Muscle of leg (tissue), 3 donors: ENCODE measurements at regions not wholly inside any gene's neighbourhood (a gene's known extent, or its start where the extent isn't known, plus 50 kb on each side); places are given as distances from the start of the nearest gene placed in this dataset.

Source experiments
- DNase-seq: peaks from one replicate; pipeline ENCODE4 v3.0.0; 2013
- H3K27ac ChIP-seq: one replicate; pipeline ENCODE4 v1.5.1; 2013; ENCODE audit warnings: mild to moderate bottlenecking, low read length, control low read depth
- H3K27me3 ChIP-seq: one replicate; pipeline ENCODE4 v1.6.1; 2013; ENCODE audit warnings: low read length; ENCODE audit not compliant: control insufficient read depth, insufficient read depth
- H3K36me3 ChIP-seq: one replicate; pipeline ENCODE4 v1.6.1; 2013; ENCODE audit warnings: low read length; ENCODE audit not compliant: control insufficient read depth, insufficient read depth
- H3K4me1 ChIP-seq: one replicate; pipeline ENCODE4 v1.6.1; 2013; ENCODE audit warnings: low read length; ENCODE audit not compliant: control insufficient read depth, insufficient read depth
- H3K4me3 ChIP-seq: one replicate; pipeline ENCODE4 v1.5.1; 2013; ENCODE audit warnings: low read length, control low read depth
- H3K9me3 ChIP-seq: replicated peaks from 2 replicates; pipeline ENCODE4 v1.6.1; 2013; ENCODE audit warnings: low read depth, low read length; ENCODE audit not compliant: control insufficient read depth
- whole genome bisulfite sequencing: methylation state at CpG from one replicate; pipeline ENCODE4 v1.1.5; 2013; ENCODE audit warnings: missing lambda C conversion rate; ENCODE audit not compliant: insufficient coverage; 5-methylcytosine and 5-hydroxymethylcytosine counted together

DNA sequence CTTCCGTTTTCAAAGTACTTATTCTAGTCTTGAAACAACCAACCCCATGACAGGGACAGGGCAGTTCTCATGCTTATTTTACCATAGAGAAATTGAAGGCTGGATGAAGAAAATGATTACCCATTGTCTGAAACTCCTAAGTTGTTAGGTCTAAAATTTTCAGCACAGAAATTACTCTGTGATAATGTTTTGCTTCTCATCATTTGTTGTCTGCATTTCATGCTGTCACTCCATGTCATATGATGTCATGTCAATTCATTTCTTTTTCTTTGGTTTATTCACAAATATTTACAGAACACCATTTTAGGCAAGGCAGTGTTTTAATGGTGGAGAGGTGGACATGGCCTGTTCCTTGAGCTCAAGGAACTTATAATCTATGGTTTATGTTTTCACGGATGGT is 98.2 kb upstream of the RASGRP1 start:
- no peak for DNase-seq
- no CpG with 5 or more reads among the region's 2 CpGs for WGBS
- H3K4me3 ChIP-seq: no peak overlapping the region

DNA sequence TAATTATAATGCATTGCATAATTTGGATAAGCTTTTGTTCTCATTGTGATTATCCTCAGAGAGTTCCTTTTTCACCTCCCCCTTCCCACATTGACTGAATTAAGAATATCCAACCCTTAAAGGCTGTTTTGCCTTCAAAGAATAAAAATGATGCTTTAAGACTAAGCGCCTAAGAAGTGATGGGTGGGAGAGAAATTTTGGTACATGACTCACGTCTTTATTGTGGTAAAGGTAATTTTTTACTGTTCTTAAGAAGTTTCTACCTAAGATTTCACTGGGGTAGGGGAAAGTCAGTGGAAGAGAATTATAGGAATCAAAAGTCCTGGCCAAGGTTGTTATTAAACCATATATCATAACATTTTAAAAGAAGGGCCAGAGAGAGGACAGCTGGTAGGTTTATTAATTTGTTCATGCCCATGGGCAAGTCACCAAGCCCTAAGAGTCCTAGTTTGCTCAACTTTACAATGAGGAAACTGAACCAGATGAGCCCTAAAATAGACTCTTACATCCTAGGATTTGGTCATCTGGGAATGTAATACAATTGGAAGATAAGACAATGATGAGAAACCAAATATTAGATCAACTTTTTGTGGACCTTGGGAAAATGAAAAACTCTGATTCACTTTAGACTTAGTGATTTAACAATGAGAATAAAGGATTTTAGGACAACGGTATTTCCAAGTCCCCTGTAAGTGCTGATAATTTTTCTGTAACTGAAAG is 101.1 kb upstream of the RASGRP1 start:
- Histone ChIP-seq H3K4me1 (no peaks in the 10 kb centered on the region), H3K27me3 (no peaks in the 10 kb centered on the region), H3K4me3 (no peak overlapping the region), H3K9me3 (no peaks in the 10 kb centered on the region), H3K27ac (no peak overlapping the region), H3K36me3 (no peaks in the 10 kb centered on the region)
- no peak for DNase-seq
- no CpG with 5 or more reads among the region's 3 CpGs for WGBS

More for the DNA sequence above, 98.2 kb upstream of the RASGRP1 start:
- H3K27me3 ChIP-seq: peaks cover 2% of the 10 kb centered on the region
- no peaks in the 10 kb centered on the region for H3K9me3 ChIP-seq
- no peaks in the 10 kb centered on the region for H3K4me1 ChIP-seq
- H3K36me3 ChIP-seq: no peaks in the 10 kb centered on the region
- H3K27ac ChIP-seq: no peak overlapping the region

DNA sequence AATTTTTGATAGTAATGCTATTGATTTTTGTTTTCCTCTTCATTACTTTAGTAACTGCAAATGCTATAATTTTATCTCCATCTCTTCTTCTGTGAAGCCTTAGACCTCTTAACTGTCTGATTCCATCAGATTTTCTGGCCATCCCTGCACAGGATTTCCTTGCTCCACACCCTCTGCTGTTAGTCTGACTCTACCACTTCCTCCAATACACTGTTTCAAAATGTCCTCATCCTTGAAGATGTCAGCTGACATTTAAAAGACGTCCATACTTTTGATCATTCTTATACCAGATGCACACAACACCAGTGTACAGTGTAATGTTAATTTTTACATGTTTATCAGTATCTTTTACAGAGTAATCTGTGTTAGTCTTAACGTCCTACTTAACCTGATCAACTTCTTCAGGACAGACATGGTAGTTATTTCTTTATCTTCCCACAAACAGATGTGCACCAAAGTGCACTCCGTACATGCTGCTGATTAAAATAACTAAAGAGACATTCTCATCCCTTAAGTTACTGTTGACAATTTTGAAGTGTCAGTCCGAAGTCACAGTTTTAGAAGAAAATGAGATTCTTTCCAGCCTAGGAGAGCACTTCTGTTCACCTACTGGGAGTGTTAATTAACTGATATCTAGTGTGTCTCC is 102.4 kb upstream of the RASGRP1 start:
- Histone ChIP-seq H3K4me3 (no peak overlapping the region), H3K27ac (no peak overlapping the region), H3K36me3 (no peaks in the 10 kb centered on the region), H3K4me1 (no peaks in the 10 kb centered on the region), H3K9me3 (no peaks in the 10 kb centered on the region), H3K27me3 (no peaks in the 10 kb centered on the region)
- no peak for DNase-seq
- WGBS: no CpG with 5 or more reads among the region's 4 CpGs

DNA sequence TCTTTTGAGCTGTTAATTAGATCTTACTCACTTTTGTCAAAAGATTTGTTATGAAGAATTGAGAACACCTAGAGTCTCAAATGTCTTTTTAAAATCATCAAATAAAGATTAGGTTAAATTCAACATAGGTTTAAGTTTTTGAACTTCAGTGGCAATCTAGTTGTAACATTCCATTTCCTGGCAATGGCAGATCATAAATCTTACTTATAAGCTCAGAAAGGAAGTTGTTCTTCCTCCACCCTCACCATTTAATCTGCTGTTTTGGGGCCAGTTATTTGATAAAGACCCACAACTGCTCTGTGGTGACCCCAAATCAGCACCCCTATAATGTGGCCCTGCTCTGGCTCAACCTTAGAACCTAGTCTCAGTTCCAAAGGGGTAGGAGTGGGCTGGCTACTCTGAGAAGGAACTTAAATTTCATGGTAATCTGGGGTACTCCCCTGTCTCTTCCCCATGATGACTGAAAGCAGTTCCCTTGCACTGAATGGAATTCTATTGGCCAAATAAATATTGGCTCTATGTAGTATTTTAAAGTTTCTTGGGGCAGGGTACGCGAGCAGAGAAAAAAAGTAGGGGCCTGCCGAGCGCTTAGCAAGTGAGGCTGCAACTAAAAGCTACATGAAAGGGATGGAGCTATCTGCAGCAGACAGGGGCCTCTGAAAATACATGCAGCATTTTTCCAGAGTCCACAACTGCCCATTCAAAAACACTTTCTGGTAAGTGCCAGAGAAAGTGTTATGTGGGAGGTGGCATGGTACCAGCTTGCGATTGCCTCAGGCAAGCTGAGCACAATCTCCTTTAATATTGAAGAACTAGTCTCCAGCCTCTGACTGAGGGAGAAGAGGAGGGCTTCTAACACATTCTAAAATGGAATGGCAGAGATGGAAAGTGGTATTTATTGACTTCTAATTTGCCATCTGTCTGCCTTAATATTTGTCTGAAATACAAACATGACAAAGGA is 103.6 kb upstream of the RASGRP1 start:
- no peaks in the 10 kb centered on the region for H3K9me3 ChIP-seq
- no peak for DNase-seq
- no peaks in the 10 kb centered on the region for H3K27me3 ChIP-seq
- 90% methylated on average over 2 of the region's 5 CpGs for WGBS
- H3K36me3 ChIP-seq: no peaks in the 10 kb centered on the region
- H3K27ac ChIP-seq: no peak overlapping the region
- no peak overlapping the region for H3K4me3 ChIP-seq
- H3K4me1 ChIP-seq: no peaks in the 10 kb centered on the region

DNA sequence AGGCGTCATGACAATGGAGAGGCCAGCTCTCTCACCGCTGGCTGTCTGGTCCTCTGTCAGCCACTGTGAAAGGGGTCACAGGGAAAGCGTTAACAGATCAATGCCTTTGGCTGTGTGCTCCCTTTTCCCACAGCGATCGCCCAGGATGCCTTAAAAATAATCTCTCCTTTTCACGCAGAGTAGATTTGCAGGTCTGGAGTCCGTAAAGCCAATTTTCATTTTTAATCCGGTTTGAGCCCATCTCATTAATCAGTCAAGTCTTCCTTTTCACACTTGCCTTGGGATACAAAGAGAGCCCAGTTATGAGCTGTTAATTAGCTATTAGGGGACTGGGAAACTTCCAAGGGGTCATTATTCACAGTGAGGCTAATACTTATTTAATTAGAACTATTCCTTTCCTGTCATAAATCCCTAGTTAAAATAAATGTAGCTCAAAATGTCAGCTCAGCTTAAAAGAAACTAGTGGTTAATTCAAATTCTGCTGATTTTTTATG is 104.3 kb upstream of the RASGRP1 start:
- DNase-seq: no peak
- Histone ChIP-seq H3K4me3 (no peak overlapping the region), H3K36me3 (no peaks in the 10 kb centered on the region), H3K27ac (no peak overlapping the region), H3K9me3 (no peaks in the 10 kb centered on the region), H3K4me1 (no peaks in the 10 kb centered on the region), H3K27me3 (no peaks in the 10 kb centered on the region)
- 40% methylated on average over 5 of the region's 8 CpGs for WGBS

DNA sequence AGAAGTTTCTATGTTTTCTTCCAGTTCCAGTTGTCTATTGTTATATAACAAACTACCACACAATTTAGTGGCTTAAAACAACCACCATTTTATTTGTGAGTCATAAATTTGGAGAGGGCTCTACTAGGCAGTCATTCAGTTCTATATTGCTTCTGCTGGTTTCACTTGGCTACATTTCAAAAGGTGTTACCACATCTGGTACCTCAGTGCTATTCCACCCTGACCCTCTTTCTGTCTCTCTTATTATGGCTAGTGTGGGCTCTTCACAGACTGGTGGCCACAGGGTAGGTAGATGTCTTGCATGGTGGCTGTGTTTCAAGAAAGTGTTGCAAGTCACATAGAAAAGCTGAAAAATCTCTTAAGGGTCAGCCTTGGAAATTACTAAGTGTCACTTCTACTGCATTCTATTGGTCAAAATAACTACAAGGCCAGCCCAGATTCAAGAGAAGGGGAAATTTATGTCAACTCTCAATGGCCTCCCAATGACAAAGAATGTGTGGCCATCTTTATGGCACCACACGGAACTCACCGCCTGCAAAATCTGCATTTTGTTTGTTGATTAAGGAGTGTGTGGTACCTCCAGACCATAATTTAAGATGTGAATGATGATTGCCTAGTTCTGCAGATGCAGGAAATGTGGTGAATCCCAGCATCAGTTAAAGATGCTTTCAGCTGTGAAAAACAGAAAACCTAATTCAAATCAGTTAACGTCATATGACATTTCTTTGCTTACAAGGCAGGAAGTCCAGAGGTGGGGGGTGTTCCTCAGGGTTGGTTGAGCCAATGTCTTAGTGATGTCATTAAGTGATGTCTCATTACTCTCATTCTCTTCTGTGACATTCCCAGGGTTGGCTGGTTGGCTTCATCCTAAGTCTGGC is 105.8 kb upstream of the RASGRP1 start:
- no peak overlapping the region for H3K4me3 ChIP-seq
- no peaks in the 10 kb centered on the region for H3K4me1 ChIP-seq
- H3K27me3 ChIP-seq: no peaks in the 10 kb centered on the region
- H3K27ac ChIP-seq: no peak overlapping the region
- no peaks in the 10 kb centered on the region for H3K36me3 ChIP-seq
- no peaks in the 10 kb centered on the region for H3K9me3 ChIP-seq
- WGBS: 80% methylated on average over 2 of the region's 3 CpGs
- no peak for DNase-seq

DNA sequence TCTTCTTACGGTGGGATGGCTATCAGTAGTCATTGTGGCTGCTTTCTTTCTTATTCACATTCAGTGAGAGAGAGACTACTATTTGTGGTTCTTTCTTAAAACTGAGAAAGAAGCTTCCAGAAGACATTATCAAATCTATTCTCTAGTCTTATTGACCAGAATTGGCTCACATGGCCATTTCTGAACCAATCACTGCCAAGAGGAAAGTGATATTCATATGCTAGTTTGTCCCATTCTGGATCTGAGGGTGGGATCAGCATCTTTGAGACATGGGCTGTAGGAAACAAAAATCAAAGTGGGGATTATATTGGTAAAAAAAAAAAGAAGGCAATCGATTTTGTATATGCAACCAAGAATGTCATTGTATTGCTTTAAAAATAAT is 106.4 kb upstream of the RASGRP1 start:
- no CpG with 5 or more reads among the region's 2 CpGs for WGBS

DNA sequence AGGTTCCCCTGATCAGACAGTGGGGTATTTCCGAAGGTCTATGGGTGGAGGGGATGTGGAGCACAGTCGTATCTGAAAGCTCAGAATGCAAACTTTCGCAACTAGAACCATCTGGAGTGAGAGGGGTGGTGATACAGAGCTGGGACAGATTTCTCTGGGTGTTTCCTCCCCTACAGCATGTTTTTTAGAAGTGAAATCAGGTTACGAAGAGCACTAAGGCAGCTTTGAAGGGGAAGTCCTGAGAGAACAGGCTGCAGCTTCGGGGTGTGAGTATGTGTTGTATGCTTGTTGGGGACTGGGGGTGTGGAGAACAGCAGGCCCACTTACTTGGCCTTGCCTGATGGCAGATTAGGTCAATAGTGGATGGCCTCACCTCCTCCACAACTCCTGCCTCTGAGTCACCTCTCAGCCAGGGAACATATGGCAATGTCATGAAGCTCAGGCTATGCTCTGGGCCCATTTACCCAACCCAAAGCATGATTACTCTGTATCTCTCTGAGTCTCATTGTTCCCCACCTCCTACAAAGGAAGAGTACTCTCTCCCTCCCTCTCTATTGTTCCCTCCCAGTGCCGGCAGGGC is 107.2 kb upstream of the RASGRP1 start:
- 69% methylated on average over 5 of the region's 6 CpGs for WGBS
- Histone ChIP-seq H3K27ac (no peak overlapping the region), H3K27me3 (no peaks in the 10 kb centered on the region), H3K36me3 (no peaks in the 10 kb centered on the region), H3K9me3 (no peaks in the 10 kb centered on the region), H3K4me1 (no peaks in the 10 kb centered on the region), H3K4me3 (no peak overlapping the region)
- no peak for DNase-seq

More for the DNA sequence above, 106.4 kb upstream of the RASGRP1 start:
- no peak overlapping the region for H3K4me3 ChIP-seq
- no peaks in the 10 kb centered on the region for H3K4me1 ChIP-seq
- no peaks in the 10 kb centered on the region for H3K36me3 ChIP-seq
- H3K27me3 ChIP-seq: no peaks in the 10 kb centered on the region
- no peak for DNase-seq
- H3K9me3 ChIP-seq: no peaks in the 10 kb centered on the region
- H3K27ac ChIP-seq: no peak overlapping the region

DNA sequence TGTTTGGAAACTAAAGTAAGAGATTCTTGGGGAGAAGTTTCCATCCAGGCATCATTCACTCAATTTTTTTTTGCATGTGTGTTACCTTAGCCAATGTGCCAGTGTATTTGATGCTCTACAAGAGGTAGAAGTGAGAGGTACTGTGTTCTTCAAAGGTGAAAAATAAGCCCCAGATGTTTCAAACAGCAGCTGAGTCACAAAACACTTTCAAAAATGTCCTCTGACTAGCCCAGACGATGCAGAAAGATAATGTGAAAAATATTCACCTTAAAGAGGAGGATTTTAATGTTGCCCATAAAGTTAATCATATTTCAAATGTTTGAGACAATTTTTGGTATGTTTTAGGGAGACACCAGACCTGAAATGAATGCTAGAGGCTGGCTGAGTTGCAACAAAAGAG is 107.7 kb upstream of the RASGRP1 start:
- Histone ChIP-seq H3K4me1 (no peaks in the 10 kb centered on the region), H3K4me3 (no peak overlapping the region), H3K9me3 (no peaks in the 10 kb centered on the region), H3K27me3 (no peaks in the 10 kb centered on the region), H3K27ac (no peak overlapping the region), H3K36me3 (no peaks in the 10 kb centered on the region)
- WGBS: no CpG with 5 or more reads among the region's 1 CpG
- DNase-seq: no peak
